H1 (cell line): ENCODE measurements at regions not wholly inside any gene's neighbourhood (a gene's known extent, or its start where the extent isn't known, plus 50 kb on each side); places are given as distances from the start of the nearest gene placed in this dataset.

ENCODE experiments used
- CBX5 ChIP-seq: fragments of 300-800, 300-1000 bp; sonication (generic); IDR thresholded peaks from 2 replicates; pipeline ENCODE4 v1.7.1; 2016; ENCODE audit warnings: antibody characterized with exemption, low read length, low read depth
- KDM5A ChIP-seq: fragments of 200-600 bp; IDR thresholded peaks from 2 replicates; pipeline ENCODE4 v1.7.1; 2012; ENCODE audit warnings: mild to moderate bottlenecking, low read length, inconsistent platforms, mixed read lengths
- RXRA ChIP-seq: IDR thresholded peaks from 2 replicates; pipeline ENCODE4 v1.6.1; 2011; ENCODE audit warnings: low read depth, mild to moderate bottlenecking, low read length, moderate library complexity; ENCODE audit not compliant: insufficient read depth

DNA sequence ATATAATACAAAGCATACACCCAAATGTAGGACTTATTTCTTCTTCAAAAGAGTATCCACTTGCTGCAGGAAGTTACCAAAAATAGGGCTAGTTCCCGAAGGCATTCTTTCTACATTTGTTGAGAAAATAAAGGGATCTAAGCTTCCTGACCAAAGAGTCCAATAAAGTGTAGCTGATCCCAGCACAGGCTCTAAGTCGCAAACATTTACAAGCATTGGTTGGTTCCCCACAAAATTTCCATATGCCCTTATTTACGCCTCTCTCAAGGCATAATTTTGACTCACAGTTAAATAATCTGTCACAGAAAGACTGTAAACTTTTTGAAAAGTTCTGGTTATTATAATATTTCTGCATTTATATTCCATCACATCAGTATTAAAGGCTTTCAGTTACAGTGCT, 1520.1 kb upstream of the ZEB2 start (continued):
- TF ChIP-seq CBX5 (no peak), KDM5A (no peak), RXRA (no peak)
- TF ChIP-seq, all 59 proteins: peak for 0
